ENCODE measurements at regions not wholly inside any gene's neighbourhood (a gene's known extent, or its start where the extent isn't known, plus 50 kb on each side); places are given as distances from the start of the nearest gene placed in this dataset.
"Not testable (repeated sequence)": the region's sequence is repeated elsewhere in the genome, so short reads cannot be mapped to it uniquely, and the experiment has no call there.

DNA sequence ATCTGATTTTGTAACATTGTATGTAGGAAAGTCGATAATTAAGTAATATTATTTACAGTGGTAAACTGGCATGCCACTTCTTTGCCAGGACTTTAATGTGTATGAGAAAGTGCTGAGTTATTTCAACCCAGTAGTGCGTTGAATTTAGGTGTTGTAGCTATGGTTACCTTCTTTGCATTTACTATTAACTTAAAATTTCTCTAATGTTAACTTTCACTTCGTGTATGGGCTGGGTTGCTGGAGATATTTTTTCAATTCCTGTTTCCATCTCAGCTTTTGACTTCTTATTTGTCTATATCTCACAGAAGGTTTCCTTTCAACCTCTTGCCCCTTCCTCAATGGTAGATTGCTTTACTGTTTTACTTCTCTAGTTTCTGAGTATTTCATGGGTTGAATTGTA, 1345.6 kb downstream of the FSCB start:
- DNase-seq (no peak), ATAC-seq (replicated peaks in 1 of 2) (no peak)
- no peaks in the 10 kb centered on the region for H3K27me3 Mint-ChIP-seq (ENCODE audit: low read depth)
- H3K9me3 Mint-ChIP-seq, result peaks cover 3 to 6% of the 10 kb centered on the region in 2 donors
- peaks cover 0 to 2% of the 10 kb centered on the region in 2 donors for H3K36me3 Mint-ChIP-seq (ENCODE audit: insufficient read depth in 2 of 2)
- no peak overlapping the region for H3K4me3 Mint-ChIP-seq
- no peaks in the 10 kb centered on the region for H3K4me1 Mint-ChIP-seq (ENCODE audit: low read depth)
- H3K27ac Mint-ChIP-seq, result no peak overlapping the region

DNA sequence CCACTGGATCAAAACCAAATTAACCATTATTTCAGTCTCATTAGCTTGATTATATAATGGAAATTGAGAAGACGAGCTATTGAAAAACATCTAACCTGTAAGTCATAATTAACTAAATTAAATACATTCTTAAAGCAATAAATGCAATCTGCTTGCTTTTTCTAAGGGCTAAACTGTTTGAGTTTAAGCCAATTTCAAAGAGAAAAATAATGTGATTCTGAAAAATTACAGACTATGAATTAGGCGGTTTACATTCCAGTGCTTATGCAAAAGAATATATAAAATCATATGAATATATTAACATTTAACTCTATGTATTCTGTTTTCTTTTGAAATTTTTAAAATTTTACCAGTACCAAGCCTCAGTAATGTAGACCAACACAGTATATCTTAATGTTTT, 1349.4 kb downstream of the FSCB start:
- DNase-seq (no peak), ATAC-seq (replicated peaks in 1 of 2) (no peak)
- H3K9me3 Mint-ChIP-seq, result peaks cover 8 to 10% of the 10 kb centered on the region in 2 donors
- no peak overlapping the region for H3K4me3 Mint-ChIP-seq
- peaks cover 0 to 2% of the 10 kb centered on the region in 2 donors for H3K36me3 Mint-ChIP-seq (ENCODE audit: insufficient read depth in 2 of 2)
- H3K27me3 Mint-ChIP-seq (ENCODE audit: low read depth), result no peaks in the 10 kb centered on the region
- no peak overlapping the region for H3K27ac Mint-ChIP-seq
- no peaks in the 10 kb centered on the region for H3K4me1 Mint-ChIP-seq (ENCODE audit: low read depth)

DNA sequence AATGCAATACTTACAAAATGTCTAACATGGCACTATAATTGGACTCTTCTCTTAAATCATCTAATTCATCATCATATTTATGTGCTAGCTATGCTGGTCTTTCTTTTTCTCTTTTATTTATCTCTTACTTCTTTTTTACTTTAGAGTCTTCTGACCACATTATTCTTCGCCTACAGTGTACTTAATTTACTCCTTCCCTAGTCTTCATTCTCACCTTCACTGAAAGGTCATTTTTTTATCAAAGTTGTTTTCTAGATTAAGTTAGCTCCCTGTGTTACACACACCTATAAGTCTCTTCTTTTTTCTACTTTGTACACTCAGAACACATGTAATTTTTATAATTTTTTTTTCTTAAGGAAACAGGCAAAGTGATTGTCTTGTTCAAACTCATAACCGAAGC, 1351.2 kb downstream of the FSCB start:
- no peak overlapping the region for H3K27ac Mint-ChIP-seq
- H3K9me3 Mint-ChIP-seq, result peaks cover 5 to 10% of the 10 kb centered on the region in 2 donors
- H3K4me1 Mint-ChIP-seq (ENCODE audit: low read depth), result no peaks in the 10 kb centered on the region
- DNase-seq (no peak), ATAC-seq (replicated peaks in 1 of 2) (no peak)
- peaks cover 0 to 2% of the 10 kb centered on the region in 2 donors for H3K36me3 Mint-ChIP-seq (ENCODE audit: insufficient read depth in 2 of 2)
- H3K27me3 Mint-ChIP-seq (ENCODE audit: low read depth), result no peaks in the 10 kb centered on the region
- H3K4me3 Mint-ChIP-seq, result no peak overlapping the region

- peaks cover 5 to 10% of the 10 kb centered on the region in 2 donors for H3K9me3 Mint-ChIP-seq
- H3K4me3 Mint-ChIP-seq, result no peak overlapping the region
- no peak overlapping the region for H3K27ac Mint-ChIP-seq
- no peaks in the 10 kb centered on the region for H3K27me3 Mint-ChIP-seq (ENCODE audit: low read depth)
- peaks cover 0 to 2% of the 10 kb centered on the region in 2 donors for H3K36me3 Mint-ChIP-seq (ENCODE audit: insufficient read depth in 2 of 2)
- no peak for ATAC-seq (replicated peaks in 1 of 2)
- no peaks in the 10 kb centered on the region for H3K4me1 Mint-ChIP-seq (ENCODE audit: low read depth)
- DNase-seq, result no peak
Measured at GRCh38 chr14:43155258-43155657, 1351.8 kb downstream of the FSCB start.

DNA sequence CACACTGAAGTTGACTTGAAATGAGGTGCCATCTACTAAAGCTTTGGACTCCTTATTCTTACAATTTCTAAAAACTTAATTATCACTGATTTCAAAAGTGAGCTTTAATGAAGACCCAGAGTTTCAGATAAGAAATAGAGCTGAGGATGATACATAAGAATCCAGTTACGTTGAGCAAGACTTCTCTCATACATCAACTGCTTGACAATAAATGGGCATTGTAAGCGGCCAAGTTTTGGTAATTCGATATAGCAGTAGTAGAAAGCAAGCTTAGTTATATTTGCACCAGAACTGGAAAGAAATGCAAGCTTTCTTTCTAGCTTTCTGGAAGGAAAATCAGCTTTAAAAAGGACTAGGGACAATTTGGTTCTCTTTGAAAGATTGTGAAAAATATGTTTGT, 1359.6 kb downstream of the FSCB start:
- no peak for DNase-seq
- Mint-ChIP-seq H3K4me1 (ENCODE audit: low read depth) (no peaks in the 10 kb centered on the region), H3K4me3 (no peak overlapping the region), H3K27me3 (ENCODE audit: low read depth) (no peaks in the 10 kb centered on the region), H3K36me3 (ENCODE audit: insufficient read depth in 2 of 2) (no peaks in the 10 kb centered on the region), H3K9me3 (peaks cover 4 to 7% of the 10 kb centered on the region in 2 donors), H3K27ac (no peak overlapping the region)
- ATAC-seq (replicated peaks in 1 of 2), result no peak

DNA sequence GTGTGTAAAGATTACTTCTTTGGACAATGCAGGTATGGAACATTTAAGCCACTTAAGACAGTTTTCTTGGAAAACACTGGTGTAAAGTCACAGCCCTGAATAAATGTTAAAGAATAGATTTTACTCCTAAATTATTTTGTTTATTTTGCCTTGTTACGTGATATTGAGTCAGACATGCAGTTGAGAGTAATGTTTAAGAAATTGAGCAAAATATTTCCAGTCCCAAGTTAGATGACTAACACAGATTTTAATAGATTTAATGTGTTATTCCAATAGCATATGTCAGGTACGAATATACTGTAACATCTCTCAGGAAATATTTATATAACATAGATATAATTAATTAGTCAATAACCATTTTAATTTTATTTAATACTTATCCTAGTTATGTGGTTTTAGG, 1361.7 kb downstream of the FSCB start:
- H3K36me3 Mint-ChIP-seq (ENCODE audit: insufficient read depth in 2 of 2), result no peaks in the 10 kb centered on the region
- no peak for ATAC-seq (replicated peaks in 1 of 2)
- no peak overlapping the region for H3K4me3 Mint-ChIP-seq
- DNase-seq, result no peak
- no peaks in the 10 kb centered on the region for H3K27me3 Mint-ChIP-seq (ENCODE audit: low read depth)
- no peaks in the 10 kb centered on the region for H3K4me1 Mint-ChIP-seq (ENCODE audit: low read depth)
- H3K9me3 Mint-ChIP-seq, result peaks cover 4 to 7% of the 10 kb centered on the region in 2 donors
- H3K27ac Mint-ChIP-seq, result no peak overlapping the region

DNA sequence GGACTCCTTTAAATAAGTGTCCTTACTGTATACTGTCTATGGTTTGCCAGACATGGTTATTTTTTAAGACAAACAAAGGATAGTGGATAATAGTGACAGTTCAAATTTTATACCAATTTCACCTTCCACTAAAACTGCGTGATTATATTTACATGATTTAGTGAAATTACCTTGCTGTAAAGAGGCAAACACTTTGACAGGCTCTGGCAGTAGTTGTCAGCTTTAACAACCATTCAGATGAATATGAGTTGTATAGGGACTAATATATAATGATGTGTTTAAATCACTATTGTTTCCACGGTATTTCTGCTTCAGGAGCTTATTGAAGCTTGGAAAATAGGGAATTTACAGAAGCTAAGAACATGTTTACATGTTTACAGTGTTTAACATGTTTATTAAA, 1364.0 kb downstream of the FSCB start:
- Mint-ChIP-seq H3K9me3 (peaks cover 9 to 12% of the 10 kb centered on the region in 2 donors), H3K27me3 (ENCODE audit: low read depth) (no peaks in the 10 kb centered on the region), H3K4me1 (ENCODE audit: low read depth) (no peaks in the 10 kb centered on the region), H3K27ac (no peak overlapping the region), H3K4me3 (no peak overlapping the region), H3K36me3 (ENCODE audit: insufficient read depth in 2 of 2) (no peaks in the 10 kb centered on the region)
- ATAC-seq (replicated peaks in 1 of 2), result no peak
- DNase-seq, result no peak

DNA sequence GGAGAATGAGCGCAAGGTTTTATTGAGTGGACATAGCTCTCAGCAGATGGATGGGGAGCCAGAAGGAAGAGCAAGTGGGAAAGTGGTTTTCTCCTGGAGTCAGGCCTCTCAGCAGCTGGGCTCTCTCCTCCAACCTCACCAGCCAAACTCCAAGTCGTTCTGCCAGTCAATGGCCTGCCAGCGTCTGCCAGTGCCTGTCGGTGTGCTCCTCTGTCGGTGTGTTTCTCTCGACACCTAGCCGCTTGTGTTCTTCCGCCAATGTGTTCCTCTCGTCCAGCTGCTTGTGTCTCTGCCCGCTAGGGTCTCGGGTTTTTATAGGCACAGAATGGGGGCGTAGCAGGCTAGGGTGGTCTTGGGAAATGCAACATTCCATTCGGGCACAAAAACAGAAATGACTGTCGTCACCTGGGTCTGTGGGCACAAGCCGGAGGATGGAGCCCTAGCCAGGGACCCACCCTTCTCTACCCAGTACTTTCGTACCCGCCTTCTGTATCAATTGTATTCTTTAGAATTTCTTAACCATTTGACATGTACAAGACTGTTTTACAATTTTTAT, 1365.4 kb downstream of the FSCB start:
- Mint-ChIP-seq H3K27ac (no peak overlapping the region), H3K9me3 (peaks cover 5 to 10% of the 10 kb centered on the region in 2 donors), H3K36me3 (ENCODE audit: insufficient read depth in 2 of 2) (no peaks in the 10 kb centered on the region), H3K27me3 (ENCODE audit: low read depth) (no peaks in the 10 kb centered on the region), H3K4me1 (ENCODE audit: low read depth) (no peaks in the 10 kb centered on the region), H3K4me3 (no peak overlapping the region)
- ATAC-seq (replicated peaks in 1 of 2) (no peak), DNase-seq (no peak)

- Mint-ChIP-seq H3K27me3 (ENCODE audit: low read depth) (no peaks in the 10 kb centered on the region), H3K27ac (no peak overlapping the region), H3K36me3 (ENCODE audit: insufficient read depth in 2 of 2) (no peaks in the 10 kb centered on the region), H3K9me3 (peaks cover 5 to 11% of the 10 kb centered on the region in 2 donors), H3K4me1 (ENCODE audit: low read depth) (no peaks in the 10 kb centered on the region), H3K4me3 (no peak overlapping the region)
- DNase-seq (no peak), ATAC-seq (replicated peaks in 1 of 2) (no peak)
Measured at GRCh38 chr14:43140453-43140852, 1366.6 kb downstream of the FSCB start.

- Mint-ChIP-seq H3K9me3 (peaks cover 5 to 12% of the 10 kb centered on the region in 2 donors), H3K27me3 (ENCODE audit: low read depth) (no peaks in the 10 kb centered on the region), H3K36me3 (ENCODE audit: insufficient read depth in 2 of 2) (no peaks in the 10 kb centered on the region), H3K4me1 (ENCODE audit: low read depth) (no peaks in the 10 kb centered on the region), H3K27ac (no peak overlapping the region), H3K4me3 (no peak overlapping the region)
- no peak for ATAC-seq (replicated peaks in 1 of 2)
- DNase-seq, result no peak
Measured at GRCh38 chr14:43135877-43136411, 1371.1 kb downstream of the FSCB start.

DNA sequence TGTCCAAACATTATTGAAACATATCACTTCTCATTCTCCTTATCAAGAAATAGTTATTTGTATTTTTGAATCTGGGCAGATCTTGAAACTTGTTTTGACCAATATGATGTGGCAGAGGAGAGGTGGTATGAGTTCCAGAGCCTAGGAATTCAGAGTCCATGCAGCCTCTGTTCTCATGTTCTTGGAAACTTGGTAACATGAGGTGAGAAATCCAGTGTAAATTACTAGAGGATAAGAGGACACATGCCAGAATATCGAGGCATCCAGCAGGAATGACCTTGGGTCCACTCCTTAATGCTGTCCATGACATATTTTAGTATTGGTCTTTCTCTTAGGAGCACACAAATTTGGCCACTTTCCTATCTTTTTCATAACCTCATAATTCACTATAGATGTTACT, 1374.6 kb downstream of the FSCB start:
- Mint-ChIP-seq H3K36me3 (ENCODE audit: insufficient read depth in 2 of 2) (peaks cover 0 to 1% of the 10 kb centered on the region in 2 donors), H3K4me1 (ENCODE audit: low read depth) (no peaks in the 10 kb centered on the region), H3K4me3 (no peak overlapping the region), H3K27ac (no peak overlapping the region), H3K9me3 (peaks cover 4% of the 10 kb centered on the region in 2 donors), H3K27me3 (ENCODE audit: low read depth) (no peaks in the 10 kb centered on the region)
- ATAC-seq (replicated peaks in 1 of 2) (no peak), DNase-seq (no peak)

DNA sequence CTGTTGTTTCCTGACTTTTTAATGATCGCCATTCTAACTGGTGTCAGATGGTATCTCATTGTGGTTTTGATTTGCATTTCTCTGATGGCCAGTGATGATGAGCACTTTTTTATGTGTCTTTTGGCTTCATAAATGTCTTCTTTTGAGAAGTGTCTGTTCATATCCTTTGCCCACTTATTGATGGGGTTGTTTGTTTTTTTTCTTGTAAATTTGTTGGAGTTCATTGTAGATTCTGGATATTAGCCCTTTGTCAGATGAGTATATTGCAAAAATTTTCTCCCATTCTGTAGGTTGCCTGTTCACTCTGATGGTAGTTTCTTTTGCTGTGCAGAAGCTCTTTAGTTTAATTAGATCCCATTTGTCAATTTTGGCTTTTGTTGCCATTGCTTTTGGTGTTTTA, 1378.7 kb downstream of the FSCB start:
- H3K27me3 Mint-ChIP-seq (ENCODE audit: low read depth); H3K27ac Mint-ChIP-seq; ATAC-seq (replicated peaks in 1 of 2); H3K4me3 Mint-ChIP-seq; H3K4me1 Mint-ChIP-seq (ENCODE audit: low read depth); DNase-seq; H3K9me3 Mint-ChIP-seq; H3K36me3 Mint-ChIP-seq (ENCODE audit: insufficient read depth in 2 of 2): not testable (repeated sequence)

- H3K9me3 Mint-ChIP-seq; H3K27me3 Mint-ChIP-seq (ENCODE audit: low read depth); H3K4me3 Mint-ChIP-seq; DNase-seq; H3K36me3 Mint-ChIP-seq (ENCODE audit: insufficient read depth in 2 of 2); H3K27ac Mint-ChIP-seq; H3K4me1 Mint-ChIP-seq (ENCODE audit: low read depth); ATAC-seq (replicated peaks in 1 of 2): not testable (repeated sequence)
Measured at GRCh38 chr14:43127874-43128273, 1379.2 kb downstream of the FSCB start.

GRCh38 chr14:43123544-43123943, 1383.5 kb downstream of the FSCB start:
- no peak overlapping the region for H3K27ac Mint-ChIP-seq
- H3K9me3 Mint-ChIP-seq, result peaks cover 8 to 13% of the 10 kb centered on the region in 2 donors
- no peaks in the 10 kb centered on the region for H3K4me1 Mint-ChIP-seq (ENCODE audit: low read depth)
- no peaks in the 10 kb centered on the region for H3K27me3 Mint-ChIP-seq (ENCODE audit: low read depth)
- H3K36me3 Mint-ChIP-seq (ENCODE audit: insufficient read depth in 2 of 2), result peaks cover 0 to 1% of the 10 kb centered on the region in 2 donors
- ATAC-seq (replicated peaks in 1 of 2), result no peak
- no peak for DNase-seq
- no peak overlapping the region for H3K4me3 Mint-ChIP-seq

Measured in activated T-cell treated with anti-CD3 and anti-CD28 coated beads, Interleukin-2, amount 50 U/mL, for 72 hours (primary cell).